ENCODE measurements at regions not wholly inside any gene's neighbourhood (a gene's known extent, or its start where the extent isn't known, plus 50 kb on each side); places are given as distances from the start of the nearest gene placed in this dataset.

DNA sequence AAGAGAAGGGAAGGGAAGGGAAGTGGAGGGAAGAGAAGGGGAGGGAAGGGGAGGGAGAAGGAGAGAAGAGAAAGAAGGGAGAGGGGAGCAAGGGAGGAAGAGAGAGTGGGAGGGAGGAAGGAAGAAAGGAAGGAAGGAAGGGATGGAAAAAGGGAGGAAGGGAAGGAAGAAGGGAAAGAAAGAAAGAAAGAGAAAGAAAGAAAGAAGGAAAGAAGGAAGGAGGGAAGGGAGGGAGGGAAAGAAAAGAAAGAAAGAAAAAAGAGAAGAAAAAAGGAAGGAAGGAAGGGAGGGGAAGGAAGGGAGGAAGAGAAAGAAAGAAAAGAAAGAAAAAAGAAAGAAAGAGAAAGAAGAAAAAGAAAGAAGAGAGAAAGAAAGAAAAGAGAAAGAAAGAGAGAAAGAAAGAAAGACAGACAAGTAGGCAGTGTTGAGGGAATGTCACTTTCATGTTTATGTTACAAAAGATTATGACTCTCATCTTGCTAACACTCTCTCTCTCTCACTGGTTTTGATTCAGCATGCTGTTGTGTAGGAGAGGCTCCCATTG, 58.0 kb upstream of the ZNF804A start:
- TF ChIP-seq POLR2A (IDR thresholded peaks at IDR 0.05) = no peak
- TF ChIP-seq, protein P1, sequence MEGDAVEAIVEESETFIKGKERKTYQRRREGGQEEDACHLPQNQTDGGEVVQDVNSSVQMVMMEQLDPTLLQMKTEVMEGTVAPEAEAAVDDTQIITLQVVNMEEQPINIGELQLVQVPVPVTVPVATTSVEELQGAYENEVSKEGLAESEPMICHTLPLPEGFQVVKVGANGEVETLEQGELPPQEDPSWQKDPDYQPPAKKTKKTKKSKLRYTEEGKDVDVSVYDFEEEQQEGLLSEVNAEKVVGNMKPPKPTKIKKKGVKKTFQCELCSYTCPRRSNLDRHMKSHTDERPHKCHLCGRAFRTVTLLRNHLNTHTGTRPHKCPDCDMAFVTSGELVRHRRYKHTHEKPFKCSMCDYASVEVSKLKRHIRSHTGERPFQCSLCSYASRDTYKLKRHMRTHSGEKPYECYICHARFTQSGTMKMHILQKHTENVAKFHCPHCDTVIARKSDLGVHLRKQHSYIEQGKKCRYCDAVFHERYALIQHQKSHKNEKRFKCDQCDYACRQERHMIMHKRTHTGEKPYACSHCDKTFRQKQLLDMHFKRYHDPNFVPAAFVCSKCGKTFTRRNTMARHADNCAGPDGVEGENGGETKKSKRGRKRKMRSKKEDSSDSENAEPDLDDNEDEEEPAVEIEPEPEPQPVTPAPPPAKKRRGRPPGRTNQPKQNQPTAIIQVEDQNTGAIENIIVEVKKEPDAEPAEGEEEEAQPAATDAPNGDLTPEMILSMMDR (IDR thresholded peaks at IDR 0.05) = no peak

Data from suprapubic skin (tissue), 3 donors.